Stimulated activated CD8-positive, alpha-beta memory T cell treated with anti-CD3 and anti-CD28 coated beads, Interleukin-4, amount 100 ng/mL, for 24 hours (primary cell): ENCODE measurements at regions not wholly inside any gene's neighbourhood (a gene's known extent, or its start where the extent isn't known, plus 50 kb on each side); places are given as distances from the start of the nearest gene placed in this dataset.
"Not testable (repeated sequence)": the region's sequence is repeated elsewhere in the genome, so short reads cannot be mapped to it uniquely, and the experiment has no call there.

ENCODE experiments used
- DNase-seq: peaks from one replicate; pipeline ENCODE4 v3.0.0-alpha.2; 2020; ENCODE audit warnings: low read depth

DNA sequence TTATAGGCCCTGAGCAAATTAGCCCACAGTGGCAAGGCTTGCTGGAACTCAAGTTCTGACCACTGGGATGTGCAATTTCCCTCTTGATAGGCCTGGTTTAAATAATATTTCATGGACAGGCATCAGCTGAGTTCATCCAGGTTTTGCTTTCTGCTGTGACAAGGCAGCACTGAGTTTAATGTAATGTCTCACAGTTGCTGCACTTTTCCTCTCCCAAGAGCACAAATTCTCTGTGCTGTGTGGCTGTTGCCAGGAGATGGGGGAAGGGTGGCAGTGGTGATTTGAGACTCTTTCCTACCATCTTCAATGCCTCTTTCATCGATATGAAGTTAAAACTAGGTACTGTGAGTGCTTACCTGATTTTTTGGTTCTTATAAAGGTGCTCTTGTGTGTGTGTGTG, 272.8 kb upstream of the STXBP6 start:
- no peak for DNase-seq

DNA sequence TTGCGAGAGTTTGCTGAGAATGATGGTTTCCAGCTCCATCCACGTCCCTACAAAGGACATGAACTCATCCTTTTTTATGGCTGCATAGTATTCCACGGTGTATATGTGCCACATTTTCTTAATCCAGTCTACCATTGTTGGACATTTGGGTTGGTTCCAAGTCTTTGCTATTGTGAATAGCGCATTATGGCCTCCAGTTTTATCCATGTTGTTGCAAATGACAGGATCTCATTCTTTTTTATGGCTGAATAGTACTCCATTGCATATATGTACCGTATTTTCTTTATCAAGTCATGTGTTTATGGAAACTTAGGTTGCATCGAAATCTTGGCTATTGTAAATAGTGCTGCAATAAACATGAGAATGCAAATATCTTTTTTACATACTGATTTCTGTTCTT, 266.1 kb upstream of the STXBP6 start:
- DNase-seq: not testable (repeated sequence)

DNA sequence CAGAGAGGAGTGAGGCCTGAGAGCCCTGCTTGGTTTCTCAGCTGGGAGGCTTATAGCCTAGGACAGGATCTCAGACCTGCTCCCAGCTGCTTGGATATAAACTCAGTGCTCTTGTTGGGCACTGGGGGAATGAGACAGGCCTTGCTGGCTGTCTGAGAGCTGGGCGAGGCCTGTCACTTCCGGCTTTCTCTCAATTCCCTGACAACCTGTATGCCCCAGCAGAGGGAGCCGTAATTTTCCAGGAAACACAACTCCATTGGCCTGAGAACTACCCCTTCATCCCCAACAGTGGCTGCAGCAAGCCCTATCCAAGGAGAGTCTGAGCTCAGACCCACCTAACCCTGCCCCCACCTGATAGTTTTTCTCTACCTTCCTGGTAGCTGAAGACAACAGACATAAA, 258.3 kb upstream of the STXBP6 start:
- DNase-seq: no peak

DNA sequence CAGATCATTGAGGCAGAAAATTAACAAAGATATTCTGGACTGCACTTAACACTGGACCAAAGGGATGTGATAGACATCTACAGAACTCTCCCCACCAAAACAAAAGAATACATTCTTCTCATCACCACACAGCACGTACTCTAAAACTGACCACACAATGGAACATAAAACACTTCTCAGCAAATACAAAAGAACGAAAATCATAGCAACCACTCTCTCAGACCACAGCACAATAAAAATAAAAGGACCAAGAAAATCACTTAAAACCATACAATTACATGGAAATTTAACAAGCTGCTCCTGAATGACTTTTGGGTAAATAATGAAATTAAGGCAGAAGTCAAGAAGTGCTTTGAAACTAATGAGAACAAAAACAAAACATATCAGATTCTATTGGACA, 254.0 kb upstream of the STXBP6 start:
- DNase-seq: no peak

DNA sequence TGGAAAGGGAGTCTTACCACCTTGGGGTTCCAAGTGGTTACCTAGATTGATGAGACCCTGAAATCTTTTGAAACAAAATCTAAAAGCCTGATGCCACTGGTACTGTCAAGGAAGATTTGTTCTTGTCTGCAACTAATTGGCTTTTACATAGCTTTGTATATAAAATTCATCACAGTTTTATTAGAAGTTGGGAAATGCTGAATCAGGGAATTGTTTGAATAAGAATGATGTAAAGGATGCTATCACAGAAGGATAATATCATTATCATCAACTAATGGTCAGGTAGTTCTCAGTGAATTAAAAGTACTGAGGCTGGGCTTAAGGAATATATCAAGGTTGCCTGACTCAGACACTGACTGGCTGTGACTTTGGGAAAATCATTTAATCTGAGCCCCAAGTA, 248.3 kb upstream of the STXBP6 start:
- DNase-seq: no peak

DNA sequence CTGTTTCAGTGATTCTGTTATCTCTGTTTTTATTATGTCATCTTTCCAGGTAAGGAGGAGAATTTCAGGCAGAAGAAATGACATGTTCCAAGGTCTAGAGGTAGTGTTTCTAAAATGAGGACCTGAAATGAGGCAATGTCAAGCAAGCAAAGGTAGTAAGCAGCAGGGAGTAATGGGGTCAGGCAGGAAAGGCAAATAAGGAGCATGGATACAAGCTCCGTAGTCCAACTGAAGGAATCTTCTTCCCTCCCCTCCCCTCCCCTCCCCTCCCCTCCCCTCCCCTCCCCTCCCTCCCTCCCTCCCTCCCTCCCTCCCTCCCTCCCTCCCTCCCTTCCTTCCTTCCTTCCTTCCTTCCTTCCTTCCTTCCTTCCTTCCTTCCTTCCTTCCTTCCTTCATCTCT, 240.2 kb upstream of the STXBP6 start:
- DNase-seq: not testable (repeated sequence)

DNA sequence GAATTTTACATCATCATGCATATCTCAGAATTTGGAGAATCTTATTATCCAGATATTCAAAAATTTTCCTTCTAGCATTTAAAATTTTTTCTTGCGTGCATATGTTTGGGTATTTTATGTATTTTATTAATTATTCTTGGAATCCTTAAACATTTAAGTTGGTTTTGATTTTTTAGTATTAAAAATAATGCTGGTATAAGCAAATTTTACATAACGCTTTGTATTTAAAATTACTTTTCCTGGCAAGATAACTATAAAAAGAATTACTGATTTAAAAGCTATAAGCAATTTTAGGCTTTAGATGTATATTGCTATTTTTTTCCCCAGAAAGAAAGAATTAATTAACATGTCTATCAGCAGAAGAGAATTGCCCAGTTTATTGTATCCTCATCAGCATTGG, 224.6 kb upstream of the STXBP6 start:
- no peak for DNase-seq

DNA sequence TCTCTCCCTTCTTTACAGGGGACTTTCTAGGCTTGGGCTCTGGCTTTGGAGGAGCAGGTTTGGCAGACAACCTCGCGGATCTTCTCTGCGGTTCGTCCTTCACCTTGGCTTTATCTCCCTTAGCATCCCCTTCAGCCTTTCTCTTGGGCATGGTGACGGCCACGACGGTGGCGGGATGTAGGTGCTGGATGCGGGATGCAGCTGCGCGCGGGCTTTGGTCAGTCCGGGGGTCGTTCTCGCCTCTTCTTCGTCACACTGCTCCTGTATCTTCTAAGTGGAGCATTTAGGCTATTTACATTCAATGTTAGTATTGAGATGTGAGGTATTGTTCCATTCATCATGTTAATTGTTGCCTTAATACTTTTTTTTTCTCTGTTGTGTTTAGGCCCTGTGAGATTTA, 217.2 kb upstream of the STXBP6 start:
- no peak for DNase-seq

DNA sequence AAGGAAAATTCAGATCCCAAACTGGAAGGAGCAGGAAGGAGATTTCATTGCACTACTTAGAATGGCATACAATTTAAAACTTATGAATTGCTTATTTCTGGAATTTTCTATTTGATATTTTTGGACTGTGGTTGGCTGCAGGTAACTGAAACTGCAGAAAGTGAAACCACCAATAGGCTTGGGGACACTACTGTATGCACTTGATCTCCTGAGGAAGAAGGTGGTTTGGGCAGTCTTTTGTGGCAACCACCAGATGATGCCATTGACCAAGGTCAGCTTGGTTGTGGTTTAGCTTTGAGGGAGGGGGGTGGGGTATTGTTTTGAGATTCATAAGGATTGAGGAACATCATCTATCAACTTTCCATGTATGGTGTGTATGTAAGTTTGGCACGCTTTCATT, 209.5 kb upstream of the STXBP6 start:
- DNase-seq: no peak

DNA sequence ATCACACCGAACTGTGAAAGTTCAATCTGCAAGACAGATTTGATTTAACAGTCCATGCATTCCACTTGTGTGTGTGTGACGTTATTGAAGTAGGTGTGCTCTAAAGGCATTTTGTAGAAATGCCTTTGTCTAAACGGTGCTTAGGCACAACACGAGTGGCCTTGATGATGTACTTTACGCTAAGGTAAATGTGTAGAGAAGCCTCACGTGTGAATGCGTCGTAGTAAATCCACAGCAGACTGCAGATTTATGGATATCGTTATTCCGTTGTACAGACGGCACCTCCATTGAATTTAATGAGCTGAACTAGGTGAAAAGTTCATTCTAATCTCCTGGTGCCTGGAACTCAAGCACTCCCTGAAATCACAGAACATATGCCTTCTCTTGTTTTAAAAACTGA, 202.8 kb upstream of the STXBP6 start:
- DNase-seq: no peak

DNA sequence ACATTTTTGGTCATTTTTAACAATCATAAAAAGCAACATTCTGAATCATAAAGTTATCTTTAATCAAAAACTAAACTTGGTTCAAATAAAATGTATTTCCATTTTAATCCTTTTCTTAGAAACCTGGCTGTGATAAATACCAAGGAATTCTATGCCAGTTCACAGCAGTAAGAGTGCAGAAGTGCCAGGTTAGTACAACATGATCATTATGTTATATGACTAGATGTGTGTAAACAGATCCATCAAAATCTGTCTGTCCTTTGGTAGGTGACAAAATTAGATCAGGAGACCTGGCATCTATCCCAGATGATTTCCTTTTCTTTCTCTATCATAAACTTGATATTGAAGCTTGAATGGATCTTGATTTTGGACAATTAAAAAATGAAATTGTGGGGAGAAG, 200.6 kb upstream of the STXBP6 start:
- no peak for DNase-seq

DNA sequence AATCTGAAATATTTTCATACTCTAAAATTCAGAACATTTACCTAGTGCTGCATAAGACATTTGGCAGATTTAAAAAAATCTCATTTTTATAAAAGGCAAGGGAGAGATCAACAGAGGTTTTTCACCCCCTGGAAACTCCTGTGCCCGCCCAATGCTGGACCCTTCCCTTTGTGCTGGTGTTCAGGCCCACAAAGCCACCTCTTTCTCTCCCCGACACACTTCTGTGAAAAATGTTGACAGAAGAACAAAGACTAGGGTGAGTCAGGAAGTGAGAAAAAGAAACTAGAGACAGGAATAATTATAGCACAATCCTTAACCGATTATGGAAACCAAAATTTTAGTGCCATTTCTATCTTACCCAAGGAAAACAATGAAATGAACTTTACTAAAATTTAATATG, 197.7 kb upstream of the STXBP6 start:
- no peak for DNase-seq

DNA sequence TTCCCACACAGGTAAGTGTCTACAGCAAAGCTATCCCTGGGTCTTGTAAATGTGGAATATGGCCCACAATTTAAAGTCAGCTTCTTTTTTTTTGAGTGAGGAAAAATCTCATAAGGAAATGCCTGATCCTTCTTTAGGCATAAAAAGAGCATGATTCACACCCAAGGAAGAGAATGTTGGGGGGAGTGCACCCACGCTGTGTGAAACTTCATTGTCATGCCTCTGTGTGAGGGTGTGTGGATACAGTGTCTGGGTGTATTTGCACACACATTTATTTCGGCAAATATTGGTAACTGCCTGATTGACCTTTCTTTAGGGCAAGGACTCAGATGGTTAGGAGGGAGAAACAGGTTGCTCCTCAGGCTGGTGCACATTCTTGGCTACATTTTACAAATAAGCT, 196.8 kb upstream of the STXBP6 start:
- no peak for DNase-seq

DNA sequence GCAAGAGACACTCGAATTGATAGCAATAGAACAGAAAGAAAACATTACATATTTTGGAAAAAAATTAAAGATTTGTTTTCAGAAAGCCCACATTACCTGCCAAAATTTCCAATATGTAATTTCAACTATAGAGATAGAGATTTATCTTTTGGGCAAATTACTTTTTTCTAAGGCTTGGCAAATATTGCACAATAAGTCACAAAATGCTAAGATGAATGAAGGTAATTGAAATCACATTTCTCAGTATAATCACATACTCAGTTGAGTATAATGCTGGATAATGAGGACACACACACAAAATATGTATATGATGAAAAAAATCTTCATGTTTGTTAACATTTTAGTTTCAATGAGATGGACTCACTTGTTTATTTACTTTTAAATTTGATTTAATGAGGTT, 189.2 kb upstream of the STXBP6 start:
- no peak for DNase-seq

DNA sequence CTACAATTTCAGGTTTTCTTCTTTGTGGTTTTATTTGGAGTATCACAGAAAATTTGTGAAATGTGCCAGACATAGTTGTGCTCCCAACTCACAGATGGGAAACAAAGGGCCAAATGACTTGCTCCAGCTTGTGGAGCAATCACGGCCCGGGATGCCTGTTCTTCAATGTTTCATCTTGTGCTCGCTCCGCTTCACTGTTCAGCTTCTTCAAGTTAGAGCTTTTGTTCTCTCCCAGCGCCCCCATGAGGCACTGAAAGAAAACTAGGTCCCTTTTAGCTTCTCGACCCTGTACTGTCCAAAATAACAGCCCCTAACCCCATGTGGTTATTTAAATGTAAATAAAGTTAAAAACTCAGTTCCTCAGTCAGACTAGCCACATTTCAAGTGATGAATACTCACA, 187.9 kb upstream of the STXBP6 start:
- DNase-seq: no peak

DNA sequence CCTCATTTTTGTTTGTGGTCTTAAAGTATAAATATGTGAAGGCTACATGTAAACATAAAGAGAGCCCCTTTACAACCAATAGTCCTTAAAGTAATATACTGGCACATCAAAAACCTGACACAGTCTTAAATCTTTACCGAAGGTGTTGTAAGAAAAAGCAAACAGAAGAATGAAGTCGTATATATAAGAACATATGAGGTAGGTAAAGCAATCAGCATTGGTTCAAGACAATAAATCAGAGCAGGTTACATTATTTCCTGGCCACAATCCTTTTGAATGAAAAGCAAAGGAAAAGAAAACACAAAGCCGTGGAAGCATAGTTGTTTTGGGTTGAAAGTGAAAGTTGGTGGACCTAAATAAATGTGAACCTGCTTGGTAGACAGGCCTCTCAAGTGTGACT, 183.7 kb upstream of the STXBP6 start:
- DNase-seq: no peak

DNA sequence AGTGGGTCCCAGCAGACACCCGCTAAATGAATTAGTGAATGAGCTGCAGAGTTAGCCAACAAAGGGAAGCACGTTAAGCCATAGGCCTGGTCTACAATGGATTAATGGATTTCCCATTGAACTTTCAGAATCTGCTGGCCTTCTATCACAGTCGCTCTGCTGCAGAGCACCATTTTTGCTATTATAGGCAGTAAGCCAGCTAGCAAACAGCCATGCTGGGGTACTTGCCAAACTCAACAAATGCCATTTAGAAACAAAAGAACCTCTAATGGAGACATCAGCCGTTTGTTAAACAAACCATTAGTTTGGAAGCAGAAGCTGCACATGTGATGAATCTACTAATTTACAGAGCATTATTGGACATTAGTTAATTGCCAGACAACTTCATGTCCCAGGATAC, 181.1 kb upstream of the STXBP6 start:
- no peak for DNase-seq

DNA sequence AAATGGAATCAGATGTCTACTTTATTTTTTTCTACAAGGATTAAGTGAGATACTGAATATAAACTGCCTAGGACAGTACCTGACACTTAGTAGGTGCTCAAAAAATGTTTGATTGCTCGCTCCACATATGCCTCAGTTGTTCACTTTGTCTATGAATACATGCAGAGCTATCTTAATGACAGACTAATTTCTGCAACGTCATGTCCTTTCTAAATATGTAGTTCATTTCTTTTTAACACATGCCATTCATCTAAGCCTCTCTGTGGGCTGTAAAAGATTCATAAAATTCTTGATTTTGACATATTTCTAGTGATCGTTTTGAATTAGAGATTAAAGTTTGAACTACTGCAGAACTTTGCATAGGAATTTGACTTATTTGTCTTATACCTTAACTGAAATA, 176.3 kb upstream of the STXBP6 start:
- no peak for DNase-seq

DNA sequence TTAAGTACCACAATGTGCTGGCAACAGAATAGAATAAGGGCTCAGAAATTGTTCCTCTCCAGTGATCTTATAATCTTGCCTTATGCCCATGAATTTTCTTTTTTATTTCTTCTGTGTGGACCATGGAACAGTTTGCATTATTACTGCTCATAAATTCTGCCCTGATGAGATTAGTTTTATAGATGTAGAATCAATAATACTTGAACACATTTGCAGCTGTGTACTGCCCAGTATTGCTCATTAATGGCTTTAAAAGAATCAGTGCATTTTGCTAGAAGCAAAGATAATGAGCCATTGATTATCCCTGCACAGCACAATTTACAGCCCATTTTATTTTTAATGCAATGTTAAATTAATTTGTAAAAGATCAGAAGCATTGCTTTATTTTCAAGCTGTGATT, 172.3 kb upstream of the STXBP6 start:
- no peak for DNase-seq

DNA sequence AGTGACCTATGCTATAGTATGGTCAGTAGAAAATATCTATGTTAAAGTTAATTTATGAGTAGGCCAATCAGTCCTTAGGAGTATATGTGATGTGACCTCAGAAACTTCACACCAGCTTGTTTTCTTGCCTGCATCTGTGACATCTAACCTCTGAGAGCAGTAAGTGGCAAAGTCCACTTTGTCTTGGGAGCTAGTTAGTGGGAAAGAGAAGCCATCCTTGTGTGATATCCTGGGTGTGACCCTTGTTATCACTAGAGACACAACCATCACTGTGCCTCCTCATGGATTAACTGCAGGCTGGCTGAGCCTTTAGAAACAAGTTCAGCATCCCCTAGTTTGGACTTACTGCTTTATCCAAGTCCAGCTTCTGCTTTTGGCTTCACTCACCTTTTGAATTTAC, 170.6 kb upstream of the STXBP6 start:
- DNase-seq: no peak

DNA sequence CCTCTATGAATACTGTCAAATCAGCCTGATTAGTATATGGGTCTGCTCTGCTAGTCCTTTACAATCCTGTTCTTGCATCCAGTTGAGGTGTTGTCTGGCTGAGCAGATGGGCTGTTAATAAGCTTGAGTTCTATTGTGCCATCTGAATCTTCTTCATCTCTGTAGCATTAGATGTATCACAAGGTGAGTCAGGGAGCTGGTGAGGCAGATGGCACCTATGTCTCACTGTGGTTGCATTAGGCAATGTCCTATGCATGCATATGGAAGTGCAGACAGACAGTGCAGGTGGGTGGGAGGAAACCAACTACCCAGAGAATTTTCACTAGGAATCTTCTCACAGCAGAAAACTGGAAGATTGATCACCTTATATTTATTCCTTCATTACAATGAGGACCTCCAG, 165.7 kb upstream of the STXBP6 start:
- no peak for DNase-seq

DNA sequence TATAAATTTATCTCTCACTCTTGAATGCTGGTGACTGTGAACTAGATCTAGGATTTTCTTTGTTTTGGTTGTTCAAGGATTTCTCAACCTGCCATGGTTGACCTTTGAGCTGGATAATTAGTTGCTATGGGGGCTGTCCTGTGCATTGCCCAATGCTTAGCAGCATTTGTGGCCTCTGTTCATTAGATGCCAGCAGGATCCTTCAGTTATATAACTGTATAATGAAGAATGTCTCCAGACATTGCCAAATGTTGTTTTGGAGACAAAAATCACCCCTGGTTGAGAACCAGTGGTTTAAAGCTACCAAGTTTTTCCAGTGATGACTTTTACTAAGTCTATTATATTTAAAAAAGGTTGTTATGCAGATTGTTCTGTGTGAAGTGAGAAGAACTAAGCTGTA, 147.9 kb upstream of the STXBP6 start:
- no peak for DNase-seq

DNA sequence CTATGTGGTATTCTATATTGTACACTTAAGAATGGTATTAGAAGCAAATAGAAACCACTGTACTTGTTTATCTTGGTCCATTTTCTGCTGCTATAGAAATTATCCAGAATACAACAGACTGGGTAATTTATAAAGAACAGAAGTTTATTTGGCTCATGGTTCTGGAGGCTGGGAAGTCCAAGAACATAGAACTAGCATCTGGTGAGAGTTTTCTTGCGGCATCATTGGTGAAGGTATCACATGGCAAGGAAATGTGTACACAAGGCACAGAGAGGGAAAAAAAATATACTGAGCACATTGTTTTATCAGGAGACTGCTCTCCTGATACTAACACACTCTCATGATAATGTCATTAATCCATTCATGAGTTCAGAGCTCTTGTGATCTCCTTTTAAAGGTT, 130.3 kb upstream of the STXBP6 start:
- DNase-seq: no peak

DNA sequence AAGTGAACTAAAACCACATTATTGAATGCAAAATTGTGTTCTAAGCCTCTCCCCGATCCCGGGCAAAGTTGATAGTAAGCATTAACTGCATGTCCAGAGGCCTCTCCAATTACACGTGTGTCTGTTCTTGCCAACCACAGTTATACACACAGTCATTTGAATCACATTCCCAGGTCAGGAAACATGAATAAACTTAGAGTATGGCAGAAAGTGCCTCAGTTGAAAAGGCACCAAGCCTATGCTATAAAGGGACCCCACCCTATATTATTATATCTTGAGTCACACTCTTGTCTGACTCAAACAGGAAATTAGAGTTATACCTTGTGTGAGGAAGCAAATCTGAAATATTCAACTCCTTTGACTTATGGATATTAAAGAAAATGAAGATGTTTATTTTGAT, 128.3 kb upstream of the STXBP6 start:
- no peak for DNase-seq
